NCI-H524 (cell line): ENCODE measurements at regions not wholly inside any gene's neighbourhood (a gene's known extent, or its start where the extent isn't known, plus 50 kb on each side); places are given as distances from the start of the nearest gene placed in this dataset.
A peak's percentile ranks its signal among the peaks of the same experiment; 100 is the strongest.
"Not testable (repeated sequence)": the region's sequence is repeated elsewhere in the genome, so short reads cannot be mapped to it uniquely, and the experiment has no call there.

Experiments used
- DNase-seq, 2 experiments: peaks; one replicate each; lab custom pipeline; 2025; lab: John Stamatoyannopoulos, UW

- no peak for DNase-seq
These were observed 1532.3 kb downstream of the PCDH9 start for GRCh38 chr13:65697843-65698242.

GRCh38 chr13:65679240-65679639 lies 1550.9 kb downstream of the PCDH9 start:
- DNase-seq = peak; percentile 17 to 62

- peak in 1 of 2 experiments; percentile 14 for DNase-seq
These were observed 1552.2 kb downstream of the PCDH9 start for GRCh38 chr13:65677906-65678305.

GRCh38 chr13:65675383-65675782 lies 1554.8 kb downstream of the PCDH9 start:
- DNase-seq = not testable (repeated sequence)

GRCh38 chr13:65670014-65670625 lies 1560.0 kb downstream of the PCDH9 start:
- DNase-seq = no peak

GRCh38 chr13:65660731-65661130 lies 1569.4 kb downstream of the PCDH9 start:
- DNase-seq = no peak

- no peak for DNase-seq
These were observed 1573.3 kb downstream of the PCDH9 start for GRCh38 chr13:65656740-65657329.

- peak; percentile 12 to 81 for DNase-seq
These were observed 1576.5 kb downstream of the PCDH9 start for GRCh38 chr13:65653613-65654012.

- no peak for DNase-seq
These were observed 1579.8 kb downstream of the PCDH9 start for GRCh38 chr13:65650321-65650720.

GRCh38 chr13:65642996-65643395 lies 1587.1 kb downstream of the PCDH9 start:
- DNase-seq = no peak

- no peak for DNase-seq
These were observed 1587.8 kb downstream of the PCDH9 start for GRCh38 chr13:65642301-65642700.

- DNase-seq = peak; percentile 3 to 56
These were observed 1591.5 kb downstream of the PCDH9 start for GRCh38 chr13:65638572-65639168.

GRCh38 chr13:65633806-65634205 lies 1596.3 kb downstream of the PCDH9 start:
- no peak for DNase-seq

- no peak for DNase-seq
These were observed 1599.1 kb downstream of the PCDH9 start for GRCh38 chr13:65631078-65631477.

GRCh38 chr13:65629926-65630325 lies 1600.2 kb downstream of the PCDH9 start:
- DNase-seq = no peak

GRCh38 chr13:65623148-65623547 lies 1607.0 kb downstream of the PCDH9 start:
- DNase-seq = no peak

- no peak for DNase-seq
These were observed 1614.6 kb downstream of the PCDH9 start for GRCh38 chr13:65615506-65615905.

GRCh38 chr13:65613004-65613403 lies 1617.1 kb downstream of the PCDH9 start:
- no peak for DNase-seq

- no peak for DNase-seq
These were observed 1620.8 kb downstream of the PCDH9 start for GRCh38 chr13:65609350-65609749.

- no peak for DNase-seq
These were observed 1623.5 kb downstream of the PCDH9 start for GRCh38 chr13:65606622-65607021.

GRCh38 chr13:65605396-65605795 lies 1624.7 kb downstream of the PCDH9 start:
- no peak for DNase-seq

GRCh38 chr13:65603160-65603559 lies 1627.0 kb downstream of the PCDH9 start:
- DNase-seq = no peak

GRCh38 chr13:65601855-65602254 lies 1628.3 kb downstream of the PCDH9 start:
- no peak for DNase-seq

GRCh38 chr13:65600702-65601101 lies 1629.4 kb downstream of the PCDH9 start:
- DNase-seq = no peak
